ENCODE measurements at regions not wholly inside any gene's neighbourhood (a gene's known extent, or its start where the extent isn't known, plus 50 kb on each side); places are given as distances from the start of the nearest gene placed in this dataset.

DNA sequence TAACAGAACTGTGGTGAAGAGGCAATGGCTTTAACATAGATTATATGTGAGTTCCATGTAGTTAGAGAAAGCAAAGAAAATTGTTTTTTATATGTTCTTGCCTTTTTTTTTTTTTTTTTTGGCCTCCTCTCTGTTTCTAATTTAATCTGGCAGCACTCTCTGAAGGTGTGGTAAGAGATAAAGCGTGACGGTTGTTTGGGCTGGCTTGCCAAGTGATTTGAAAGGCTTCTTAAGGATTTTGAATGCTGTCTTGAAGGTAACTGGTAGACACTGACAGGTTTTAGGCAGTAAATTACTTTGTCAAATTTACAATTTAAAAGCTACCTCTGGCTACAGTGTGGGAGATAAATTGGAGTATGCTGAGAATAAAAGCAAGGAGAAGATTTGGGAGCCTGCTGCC is 269.3 kb upstream of the HS3ST1 start:
- no peaks in the 10 kb centered on the region for H3K36me3 ChIP-seq (ENCODE audit: control insufficient read depth in 2 of 2, insufficient read depth in 1 of 2, low read length in 2 of 2)
- POLR2A ChIA-PET = no interaction called here
- TF ChIP-seq ZNF843 (tag by site-specific recombination; IDR thresholded peaks at IDR 0.05) (no peak), ZBTB21 (tag by site-specific recombination; IDR thresholded peaks at IDR 0.05) (no peak), ZNF639 (tag by site-specific recombination; IDR thresholded peaks at IDR 0.05) (no peak), ZSCAN30 (tag by site-specific recombination; IDR thresholded peaks at IDR 0.05) (no peak), ZNF624 (tag by site-specific recombination; IDR thresholded peaks at IDR 0.05) (no peak), ZNF585B (tag by site-specific recombination; IDR thresholded peaks at IDR 0.05) (no peak), ZNF623 (tag by site-specific recombination; IDR thresholded peaks at IDR 0.05) (no peak), TRIM28 (IDR thresholded peaks at IDR 0.05; ENCODE audit: borderline replicate concordance, low read length) (no peak)
- TF ChIP-seq, protein P1, sequence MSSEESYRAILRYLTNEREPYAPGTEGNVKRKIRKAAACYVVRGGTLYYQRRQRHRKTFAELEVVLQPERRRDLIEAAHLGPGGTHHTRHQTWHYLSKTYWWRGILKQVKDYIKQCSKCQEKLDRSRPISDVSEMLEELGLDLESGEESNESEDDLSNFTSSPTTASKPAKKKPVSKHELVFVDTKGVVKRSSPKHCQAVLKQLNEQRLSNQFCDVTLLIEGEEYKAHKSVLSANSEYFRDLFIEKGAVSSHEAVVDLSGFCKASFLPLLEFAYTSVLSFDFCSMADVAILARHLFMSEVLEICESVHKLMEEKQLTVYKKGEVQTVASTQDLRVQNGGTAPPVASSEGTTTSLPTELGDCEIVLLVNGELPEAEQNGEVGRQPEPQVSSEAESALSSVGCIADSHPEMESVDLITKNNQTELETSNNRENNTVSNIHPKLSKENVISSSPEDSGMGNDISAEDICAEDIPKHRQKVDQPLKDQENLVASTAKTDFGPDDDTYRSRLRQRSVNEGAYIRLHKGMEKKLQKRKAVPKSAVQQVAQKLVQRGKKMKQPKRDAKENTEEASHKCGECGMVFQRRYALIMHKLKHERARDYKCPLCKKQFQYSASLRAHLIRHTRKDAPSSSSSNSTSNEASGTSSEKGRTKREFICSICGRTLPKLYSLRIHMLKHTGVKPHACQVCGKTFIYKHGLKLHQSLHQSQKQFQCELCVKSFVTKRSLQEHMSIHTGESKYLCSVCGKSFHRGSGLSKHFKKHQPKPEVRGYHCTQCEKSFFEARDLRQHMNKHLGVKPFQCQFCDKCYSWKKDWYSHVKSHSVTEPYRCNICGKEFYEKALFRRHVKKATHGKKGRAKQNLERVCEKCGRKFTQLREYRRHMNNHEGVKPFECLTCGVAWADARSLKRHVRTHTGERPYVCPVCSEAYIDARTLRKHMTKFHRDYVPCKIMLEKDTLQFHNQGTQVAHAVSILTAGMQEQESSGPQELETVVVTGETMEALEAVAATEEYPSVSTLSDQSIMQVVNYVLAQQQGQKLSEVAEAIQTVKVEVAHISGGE (tag by site-specific recombination; conservative IDR thresholded peaks at IDR 0.05; ENCODE audit: low read depth) = no peak
- CTCF ChIA-PET = interaction anchor here (0.7 kb wide), 1 partner anchor 20 kb away, joined by 4 read pairs; no protein-coding TSS in a partner anchor
- no peaks in the 10 kb centered on the region for H3K9me3 ChIP-seq (ENCODE audit: control insufficient read depth, insufficient read depth, low read depth, low read length)
- H3K27ac ChIP-seq (ENCODE audit: extremely low read depth, low read depth, low read length) = no peak overlapping the region
- H3K4me1 ChIP-seq (ENCODE audit: control insufficient read depth, insufficient read depth, low read length) = no peaks in the 10 kb centered on the region
- H3K4me3 ChIP-seq (ENCODE audit: low read depth, low read length) = no peak overlapping the region

DNA sequence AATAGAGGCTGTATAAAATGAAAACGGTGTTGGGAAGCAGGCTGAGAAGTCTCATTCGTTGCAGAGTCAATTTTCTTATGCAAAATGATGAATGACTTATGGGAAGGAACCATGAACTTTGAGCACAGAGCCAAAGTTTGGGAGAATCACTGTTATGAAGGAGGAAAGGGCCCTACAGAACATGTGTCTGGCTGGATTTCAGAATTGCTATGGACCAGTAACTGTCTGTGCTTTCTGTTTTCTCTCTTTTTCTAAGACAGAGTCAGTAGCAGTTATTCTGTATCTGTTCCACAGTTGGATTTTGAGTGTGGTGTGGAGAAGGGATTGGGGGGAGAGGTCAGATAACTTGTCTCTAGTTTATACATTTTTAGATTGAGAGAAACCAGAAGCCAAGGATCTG is 265.0 kb upstream of the HS3ST1 start:
- Histone ChIP-seq H3K4me3 (ENCODE audit: low read depth, low read length) (no peak overlapping the region), H3K9me3 (ENCODE audit: control insufficient read depth, insufficient read depth, low read depth, low read length) (no peaks in the 10 kb centered on the region), H3K27ac (ENCODE audit: extremely low read depth, low read depth, low read length) (no peak overlapping the region), H3K4me1 (ENCODE audit: control insufficient read depth, insufficient read depth, low read length) (no peaks in the 10 kb centered on the region), H3K36me3 (ENCODE audit: control insufficient read depth in 2 of 2, insufficient read depth in 1 of 2, low read length in 2 of 2) (no peaks in the 10 kb centered on the region)
- CTCF ChIA-PET = no interaction called here
- POLR2A ChIA-PET = no interaction called here
- TF ChIP-seq ZNF473 (tag by site-specific recombination; IDR thresholded peaks at IDR 0.05) (no peak), ZNF664 (tag by site-specific recombination; IDR thresholded peaks at IDR 0.05) (no peak), ZNF580 (tag by site-specific recombination; IDR thresholded peaks at IDR 0.05) (no peak), ZNF785 (tag by site-specific recombination; IDR thresholded peaks at IDR 0.05) (no peak), ZNF548 (tag by site-specific recombination; IDR thresholded peaks at IDR 0.05) (no peak), ZNF449 (tag by site-specific recombination; IDR thresholded peaks at IDR 0.05) (no peak), ZNF513 (tag by site-specific recombination; IDR thresholded peaks at IDR 0.05) (no peak), ZNF610 (tag by site-specific recombination; IDR thresholded peaks at IDR 0.05; ENCODE audit: borderline replicate concordance) (no peak), ZNF571 (tag by site-specific recombination; IDR thresholded peaks at IDR 0.05) (no peak), ZNF830 (tag by site-specific recombination; IDR thresholded peaks at IDR 0.05; ENCODE audit: low read depth) (no peak), GLI2 (tag by site-specific recombination; IDR thresholded peaks at IDR 0.05; ENCODE audit: borderline replicate concordance, low read depth) (no peak), ZNF2 (tag by site-specific recombination; IDR thresholded peaks at IDR 0.05) (no peak)
- TF ChIP-seq, protein P2, sequence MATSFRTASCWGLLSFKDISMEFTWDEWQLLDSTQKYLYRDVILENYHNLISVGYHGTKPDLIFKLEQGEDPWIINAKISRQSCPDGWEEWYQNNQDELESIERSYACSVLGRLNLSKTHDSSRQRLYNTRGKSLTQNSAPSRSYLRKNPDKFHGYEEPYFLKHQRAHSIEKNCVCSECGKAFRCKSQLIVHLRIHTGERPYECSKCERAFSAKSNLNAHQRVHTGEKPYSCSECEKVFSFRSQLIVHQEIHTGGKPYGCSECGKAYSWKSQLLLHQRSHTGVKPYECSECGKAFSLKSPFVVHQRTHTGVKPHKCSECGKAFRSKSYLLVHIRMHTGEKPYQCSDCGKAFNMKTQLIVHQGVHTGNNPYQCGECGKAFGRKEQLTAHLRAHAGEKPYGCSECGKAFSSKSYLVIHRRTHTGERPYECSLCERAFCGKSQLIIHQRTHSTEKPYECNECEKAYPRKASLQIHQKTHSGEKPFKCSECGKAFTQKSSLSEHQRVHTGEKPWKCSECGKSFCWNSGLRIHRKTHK (tag by site-specific recombination; IDR thresholded peaks at IDR 0.05) = no peak
- TF ChIP-seq, protein P3, sequence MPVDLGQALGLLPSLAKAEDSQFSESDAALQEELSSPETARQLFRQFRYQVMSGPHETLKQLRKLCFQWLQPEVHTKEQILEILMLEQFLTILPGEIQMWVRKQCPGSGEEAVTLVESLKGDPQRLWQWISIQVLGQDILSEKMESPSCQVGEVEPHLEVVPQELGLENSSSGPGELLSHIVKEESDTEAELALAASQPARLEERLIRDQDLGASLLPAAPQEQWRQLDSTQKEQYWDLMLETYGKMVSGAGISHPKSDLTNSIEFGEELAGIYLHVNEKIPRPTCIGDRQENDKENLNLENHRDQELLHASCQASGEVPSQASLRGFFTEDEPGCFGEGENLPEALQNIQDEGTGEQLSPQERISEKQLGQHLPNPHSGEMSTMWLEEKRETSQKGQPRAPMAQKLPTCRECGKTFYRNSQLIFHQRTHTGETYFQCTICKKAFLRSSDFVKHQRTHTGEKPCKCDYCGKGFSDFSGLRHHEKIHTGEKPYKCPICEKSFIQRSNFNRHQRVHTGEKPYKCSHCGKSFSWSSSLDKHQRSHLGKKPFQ (tag by site-specific recombination; IDR thresholded peaks at IDR 0.05) = no peak
